SIG-M5 treated with dmso at 0.1 percent for 504 hours (cell line): ENCODE measurements at regions not wholly inside any gene's neighbourhood (a gene's known extent, or its start where the extent isn't known, plus 50 kb on each side); places are given as distances from the start of the nearest gene placed in this dataset.

Experiments used
- DNase-seq: peaks from one replicate; lab custom pipeline; 2025; ENCODE audit not compliant: unreplicated experiment; lab: John Stamatoyannopoulos, UW

DNA sequence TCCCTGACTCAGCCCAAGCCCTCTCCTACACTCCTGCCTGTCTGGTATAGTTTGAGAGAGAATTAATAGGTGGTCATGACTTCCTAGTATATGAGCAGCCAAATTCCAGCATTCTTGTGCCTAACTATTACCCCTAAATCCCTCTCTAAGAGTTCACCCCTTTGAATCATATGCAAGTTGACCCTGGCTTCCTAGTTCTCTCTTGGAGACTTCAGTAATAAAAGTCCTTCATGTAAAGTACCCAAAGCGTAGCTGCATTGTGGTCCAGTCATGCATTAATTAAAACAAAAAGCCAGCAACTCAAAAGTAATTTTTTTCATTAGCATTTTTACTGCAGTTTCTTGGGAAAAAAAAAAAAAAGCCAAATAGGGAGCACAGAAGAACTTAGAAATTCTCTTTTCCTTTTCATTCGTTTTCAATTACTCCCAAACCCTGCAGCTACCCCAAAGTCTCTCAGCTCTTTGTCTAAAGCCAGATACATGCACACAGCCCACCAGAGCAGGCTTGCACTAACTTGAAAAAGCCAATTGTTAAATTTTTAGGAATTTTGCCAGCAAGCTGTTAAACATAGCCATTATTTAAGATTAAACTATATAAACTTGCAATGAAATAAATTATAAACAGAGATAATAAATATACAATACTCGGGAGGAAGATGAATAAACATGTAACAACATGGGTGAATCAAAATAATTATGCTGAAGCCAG lies 50.1 kb upstream of the STT3B start:
- DNase-seq: no peak
